Activated B cell treated with CpG ODN at 0.5 μM for 24 hours (primary cell): ENCODE measurements at regions not wholly inside any gene's neighbourhood (a gene's known extent, or its start where the extent isn't known, plus 50 kb on each side); places are given as distances from the start of the nearest gene placed in this dataset.

Experiments
- ATAC-seq: fragments of 200-7000 bp; cut with Tn5 transposase; one replicate; pipeline ENCODE4 v1.10.0; 2021; ENCODE audit warnings: low read depth, mild to moderate bottlenecking, moderate library complexity
- CTCF ChIA-PET: fragments of 350-600 bp; sonication (Branson Sonifier 250); formaldehyde crosslinking; loops from one replicate; lab custom pipeline; 2021; ENCODE audit warnings: antibody characterized with exemption; lab: Charles Lee
- POLR2A ChIA-PET: fragments of 350-600 bp; sonication (Branson Sonifier 250); formaldehyde crosslinking; loops from one replicate; lab custom pipeline; 2021; ENCODE audit warnings: antibody characterized with exemption; lab: Charles Lee
- DNase-seq: peaks from one replicate; pipeline ENCODE4 v3.0.0; 2022
- H3K27ac Mint-ChIP-seq: one replicate; pipeline ENCODE4 v1.8.0; 2020; ENCODE audit warnings: mixed read lengths
- H3K27me3 Mint-ChIP-seq: one replicate; pipeline ENCODE4 v1.8.0; 2021; ENCODE audit warnings: mixed read lengths
- H3K36me3 Mint-ChIP-seq: one replicate; pipeline ENCODE4 v1.8.0; 2021; ENCODE audit warnings: low read depth, mixed read lengths
- H3K4me1 Mint-ChIP-seq: one replicate; pipeline ENCODE4 v1.8.0; 2021; ENCODE audit warnings: mixed read lengths
- H3K4me3 Mint-ChIP-seq: one replicate; pipeline ENCODE4 v1.8.0; 2020; ENCODE audit warnings: mild to moderate bottlenecking, mixed read lengths
- H3K9me3 Mint-ChIP-seq: one replicate; pipeline ENCODE4 v1.8.0; 2020; ENCODE audit warnings: mixed read lengths
- CTCF ChIP-seq: fragments of 200-600 bp; IDR thresholded peaks from one replicate; pipeline ENCODE4 v1.8.0; 2022; ENCODE audit warnings: antibody characterized with exemption, mild to moderate bottlenecking
- intact Hi-C: fragments of 100-400 bp; cut with micrococcal nuclease; formaldehyde crosslinking; loops from one replicate; pipeline ENCODE4 v1.15.1; 2024

GRCh38 chr3:175932586-175932985 lies 1073.5 kb downstream of the NAALADL2 start:
- Mint-ChIP-seq H3K27ac (no peak overlapping the region), H3K4me3 (no peak overlapping the region), H3K9me3 (peaks cover 2% of the 10 kb centered on the region), H3K4me1 (no peaks in the 10 kb centered on the region), H3K27me3 (no peaks in the 10 kb centered on the region), H3K36me3 (no peaks in the 10 kb centered on the region)
- no peak for DNase-seq
- POLR2A ChIA-PET = no interaction called here
- no peak for ATAC-seq
- intact Hi-C loops = no loop called here
- TF ChIP-seq CTCF = no peak
- CTCF ChIA-PET = no interaction called here

- CTCF ChIA-PET = no interaction called here
- peaks cover 20% of the 10 kb centered on the region for H3K9me3 Mint-ChIP-seq
- intact Hi-C loops = no loop called here
- H3K27me3 Mint-ChIP-seq = no peaks in the 10 kb centered on the region
- H3K4me1 Mint-ChIP-seq = no peaks in the 10 kb centered on the region
- POLR2A ChIA-PET = no interaction called here
- no peak overlapping the region for H3K27ac Mint-ChIP-seq
- H3K36me3 Mint-ChIP-seq = no peaks in the 10 kb centered on the region
- ATAC-seq = no peak
- TF ChIP-seq CTCF = no peak
- no peak for DNase-seq
- H3K4me3 Mint-ChIP-seq = no peak overlapping the region
Measured at GRCh38 chr3:175919133-175919532, 1060.0 kb downstream of the NAALADL2 start.

- H3K36me3 Mint-ChIP-seq = no peaks in the 10 kb centered on the region
- peaks cover 15% of the 10 kb centered on the region for H3K9me3 Mint-ChIP-seq
- no peak for ATAC-seq
- no peaks in the 10 kb centered on the region for H3K27me3 Mint-ChIP-seq
- H3K4me3 Mint-ChIP-seq = no peak overlapping the region
- no peak overlapping the region for H3K27ac Mint-ChIP-seq
- H3K4me1 Mint-ChIP-seq = no peaks in the 10 kb centered on the region
- ChIA-PET CTCF (no interaction called here), POLR2A (no interaction called here)
- no peak for DNase-seq
- intact Hi-C loops = no loop called here
- no peak for TF ChIP-seq CTCF
Measured at GRCh38 chr3:175916191-175916934, 1057.2 kb downstream of the NAALADL2 start.

GRCh38 chr3:175914785-175915184 lies 1055.7 kb downstream of the NAALADL2 start:
- POLR2A ChIA-PET = no interaction called here
- Mint-ChIP-seq H3K36me3 (no peaks in the 10 kb centered on the region), H3K4me1 (no peaks in the 10 kb centered on the region), H3K9me3 (peaks cover 10% of the 10 kb centered on the region), H3K27ac (no peak overlapping the region), H3K27me3 (no peaks in the 10 kb centered on the region), H3K4me3 (no peak overlapping the region)
- ATAC-seq = no peak
- CTCF ChIA-PET = no interaction called here
- no peak for DNase-seq
- intact Hi-C loops = no loop called here
- no peak for TF ChIP-seq CTCF

- H3K4me1 Mint-ChIP-seq = no peaks in the 10 kb centered on the region
- ATAC-seq (no peak), DNase-seq (no peak)
- intact Hi-C loops = no loop called here
- TF ChIP-seq CTCF = no peak
- ChIA-PET CTCF (no interaction called here), POLR2A (no interaction called here)
- no peaks in the 10 kb centered on the region for H3K9me3 Mint-ChIP-seq
- no peak overlapping the region for H3K27ac Mint-ChIP-seq
- no peak overlapping the region for H3K4me3 Mint-ChIP-seq
- no peaks in the 10 kb centered on the region for H3K27me3 Mint-ChIP-seq
- H3K36me3 Mint-ChIP-seq = no peaks in the 10 kb centered on the region
Measured at GRCh38 chr3:175913286-175913685, 1054.2 kb downstream of the NAALADL2 start.
